ENCODE measurements at regions not wholly inside any gene's neighbourhood (a gene's known extent, or its start where the extent isn't known, plus 50 kb on each side); places are given as distances from the start of the nearest gene placed in this dataset.

DNA sequence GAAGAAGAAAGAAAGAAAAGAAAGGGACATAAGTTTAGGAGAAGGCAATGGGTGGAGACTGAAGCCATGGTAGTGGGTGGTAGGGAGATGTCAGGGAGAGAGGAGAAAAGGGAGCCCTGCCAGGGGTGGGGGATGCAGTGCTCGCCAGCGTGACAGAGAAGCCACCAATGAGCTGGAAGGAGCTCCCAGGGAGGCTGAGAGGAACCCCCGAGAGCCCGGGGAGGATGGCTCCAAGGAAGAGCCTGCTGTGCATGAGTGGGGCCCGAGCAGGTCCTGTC, 141.2 kb upstream of the SHH start:
- TF ChIP-seq POLR2AphosphoS5 (IDR thresholded peaks at IDR 0.05; ENCODE audit: low read depth, low read length) (no peak), TCF7L2 (IDR thresholded peaks at IDR 0.05; ENCODE audit: low read depth, low read length) (no peak)
- TF ChIP-seq, protein P1, sequence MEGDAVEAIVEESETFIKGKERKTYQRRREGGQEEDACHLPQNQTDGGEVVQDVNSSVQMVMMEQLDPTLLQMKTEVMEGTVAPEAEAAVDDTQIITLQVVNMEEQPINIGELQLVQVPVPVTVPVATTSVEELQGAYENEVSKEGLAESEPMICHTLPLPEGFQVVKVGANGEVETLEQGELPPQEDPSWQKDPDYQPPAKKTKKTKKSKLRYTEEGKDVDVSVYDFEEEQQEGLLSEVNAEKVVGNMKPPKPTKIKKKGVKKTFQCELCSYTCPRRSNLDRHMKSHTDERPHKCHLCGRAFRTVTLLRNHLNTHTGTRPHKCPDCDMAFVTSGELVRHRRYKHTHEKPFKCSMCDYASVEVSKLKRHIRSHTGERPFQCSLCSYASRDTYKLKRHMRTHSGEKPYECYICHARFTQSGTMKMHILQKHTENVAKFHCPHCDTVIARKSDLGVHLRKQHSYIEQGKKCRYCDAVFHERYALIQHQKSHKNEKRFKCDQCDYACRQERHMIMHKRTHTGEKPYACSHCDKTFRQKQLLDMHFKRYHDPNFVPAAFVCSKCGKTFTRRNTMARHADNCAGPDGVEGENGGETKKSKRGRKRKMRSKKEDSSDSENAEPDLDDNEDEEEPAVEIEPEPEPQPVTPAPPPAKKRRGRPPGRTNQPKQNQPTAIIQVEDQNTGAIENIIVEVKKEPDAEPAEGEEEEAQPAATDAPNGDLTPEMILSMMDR (IDR thresholded peaks at IDR 0.05), result no peak
- TF ChIP-seq, protein P2, sequence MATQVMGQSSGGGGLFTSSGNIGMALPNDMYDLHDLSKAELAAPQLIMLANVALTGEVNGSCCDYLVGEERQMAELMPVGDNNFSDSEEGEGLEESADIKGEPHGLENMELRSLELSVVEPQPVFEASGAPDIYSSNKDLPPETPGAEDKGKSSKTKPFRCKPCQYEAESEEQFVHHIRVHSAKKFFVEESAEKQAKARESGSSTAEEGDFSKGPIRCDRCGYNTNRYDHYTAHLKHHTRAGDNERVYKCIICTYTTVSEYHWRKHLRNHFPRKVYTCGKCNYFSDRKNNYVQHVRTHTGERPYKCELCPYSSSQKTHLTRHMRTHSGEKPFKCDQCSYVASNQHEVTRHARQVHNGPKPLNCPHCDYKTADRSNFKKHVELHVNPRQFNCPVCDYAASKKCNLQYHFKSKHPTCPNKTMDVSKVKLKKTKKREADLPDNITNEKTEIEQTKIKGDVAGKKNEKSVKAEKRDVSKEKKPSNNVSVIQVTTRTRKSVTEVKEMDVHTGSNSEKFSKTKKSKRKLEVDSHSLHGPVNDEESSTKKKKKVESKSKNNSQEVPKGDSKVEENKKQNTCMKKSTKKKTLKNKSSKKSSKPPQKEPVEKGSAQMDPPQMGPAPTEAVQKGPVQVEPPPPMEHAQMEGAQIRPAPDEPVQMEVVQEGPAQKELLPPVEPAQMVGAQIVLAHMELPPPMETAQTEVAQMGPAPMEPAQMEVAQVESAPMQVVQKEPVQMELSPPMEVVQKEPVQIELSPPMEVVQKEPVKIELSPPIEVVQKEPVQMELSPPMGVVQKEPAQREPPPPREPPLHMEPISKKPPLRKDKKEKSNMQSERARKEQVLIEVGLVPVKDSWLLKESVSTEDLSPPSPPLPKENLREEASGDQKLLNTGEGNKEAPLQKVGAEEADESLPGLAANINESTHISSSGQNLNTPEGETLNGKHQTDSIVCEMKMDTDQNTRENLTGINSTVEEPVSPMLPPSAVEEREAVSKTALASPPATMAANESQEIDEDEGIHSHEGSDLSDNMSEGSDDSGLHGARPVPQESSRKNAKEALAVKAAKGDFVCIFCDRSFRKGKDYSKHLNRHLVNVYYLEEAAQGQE (IDR thresholded peaks at IDR 0.05; ENCODE audit: insufficient read depth in 1 of 2, low read depth in 2 of 2, low read length in 1 of 2), result no peak

Data from Panc1 (cell line).